IMR-90 (cell line): ENCODE measurements at regions not wholly inside any gene's neighbourhood (a gene's known extent, or its start where the extent isn't known, plus 50 kb on each side); places are given as distances from the start of the nearest gene placed in this dataset.

Experiments
- ATAC-seq: fragments of 200-7000 bp; cut with Tn5 transposase; 2 replicates; pipeline ENCODE4 v1.9.1; 2020; ENCODE audit warnings: low read depth, mild to moderate bottlenecking, moderate library complexity
- BruUV-seq: library from RNA; stranded (reverse); fragments of 400-500 nt; replicated peaks from 2 replicates; lab custom pipeline; 2021; lab: Mats Ljungman, UMichigan
- CTCF ChIA-PET: fragments of 300-600 bp; formaldehyde crosslinking; extraction: SDS; loops from one replicate; lab custom pipeline; 2021; ENCODE audit warnings: antibody characterized with exemption; lab: Yijun Ruan, JAX
- POLR2A ChIA-PET: fragments of 300-600 bp; sonication (Branson Sonifier 250); formaldehyde crosslinking; loops from one replicate; lab custom pipeline; 2022; ENCODE audit warnings: antibody characterized with exemption; ENCODE audit not compliant: unreplicated experiment; lab: Charles Lee
- DNase-seq: peaks from one replicate; pipeline ENCODE4 v3.0.0; 2013
- H2AFZ ChIP-seq: replicated peaks from 2 replicates; pipeline ENCODE3; 2013; ENCODE audit warnings: low read length, mild to moderate bottlenecking; ENCODE audit not compliant: poor library complexity
- H2AK5ac ChIP-seq: 2 replicates; pipeline ENCODE4 v1.6.1; 2013; ENCODE audit warnings: low read depth, low read length, inconsistent platforms
- H2AK9ac ChIP-seq: replicated peaks from 2 replicates; pipeline ENCODE3; 2013; ENCODE audit warnings: mild to moderate bottlenecking, low read depth, low read length, moderate library complexity; ENCODE audit not compliant: poor library complexity
- H2BK120ac ChIP-seq: 2 replicates; pipeline ENCODE4 v1.6.1; 2013; ENCODE audit warnings: low read depth, low read length, inconsistent platforms
- H2BK15ac ChIP-seq: 3 replicates; pipeline ENCODE4 v1.6.1; 2013; ENCODE audit warnings: low read depth, low read length, inconsistent platforms
- H2BK20ac ChIP-seq: 2 replicates; pipeline ENCODE4 v1.6.1; 2013; ENCODE audit warnings: low read depth, mild to moderate bottlenecking, inconsistent platforms, low read length, moderate library complexity
- H2BK5ac ChIP-seq: 2 replicates; pipeline ENCODE4 v1.6.1; 2013; ENCODE audit warnings: mild to moderate bottlenecking, low read depth, low read length, inconsistent platforms; ENCODE audit not compliant: poor library complexity, severe bottlenecking
- H3K14ac ChIP-seq: replicated peaks from 2 replicates; pipeline ENCODE4 v1.6.1; 2013; ENCODE audit warnings: low read depth, low read length, inconsistent platforms
- H3K18ac ChIP-seq: 2 replicates; pipeline ENCODE4 v1.6.1; 2013; ENCODE audit warnings: low read depth, low read length, control low read depth
- H3K23ac ChIP-seq: 2 replicates; pipeline ENCODE4 v1.6.1; 2013; ENCODE audit warnings: low read depth, low read length, inconsistent platforms
- H3K27ac ChIP-seq: 2 replicates; pipeline ENCODE4 v1.5.1; 2013; ENCODE audit warnings: mild to moderate bottlenecking, control low read depth, low read length; ENCODE audit not compliant: insufficient read depth
- H3K27me3 ChIP-seq: 2 replicates; pipeline ENCODE4 v1.6.1; 2013; ENCODE audit warnings: low read length; ENCODE audit not compliant: control insufficient read depth, insufficient read depth
- H3K36me3 ChIP-seq: 2 replicates; pipeline ENCODE4 v1.6.1; 2013; ENCODE audit warnings: low read length, mixed read lengths; ENCODE audit not compliant: control insufficient read depth, insufficient read depth
- H3K4ac ChIP-seq: 2 replicates; pipeline ENCODE4 v1.6.1; 2013; ENCODE audit warnings: low read depth, low read length, inconsistent platforms
- H3K4me1 ChIP-seq: 2 replicates; pipeline ENCODE4 v1.6.1; 2013; ENCODE audit warnings: low read length, mixed read lengths; ENCODE audit not compliant: control insufficient read depth, insufficient read depth
- H3K4me2 ChIP-seq: 2 replicates; pipeline ENCODE4 v1.6.1; 2013; ENCODE audit warnings: low read depth, mild to moderate bottlenecking, control low read depth, low read length, moderate library complexity
- H3K4me3 ChIP-seq: 2 replicates; pipeline ENCODE4 v1.5.1; 2013; ENCODE audit warnings: low read depth, mild to moderate bottlenecking, control low read depth, low read length, moderate library complexity; ENCODE audit not compliant: insufficient read depth
- H3K56ac ChIP-seq: 2 replicates; pipeline ENCODE4 v1.6.1; 2013; ENCODE audit warnings: low read length, inconsistent platforms; ENCODE audit not compliant: insufficient read depth; ENCODE audit errors: extremely low read depth
- H3K79me1 ChIP-seq, 2 experiments: 2 replicates each; pipeline ENCODE4 v1.6.1; 2013; ENCODE audit warnings: low read length in 2 of 2, inconsistent platforms in 1 of 2, low read depth in 1 of 2
- H3K9ac ChIP-seq: 2 replicates; pipeline ENCODE4 v1.6.1; 2013; ENCODE audit warnings: low read depth, low read length, control low read depth
- H3K9me1 ChIP-seq: 2 replicates; pipeline ENCODE4 v1.6.1; 2013; ENCODE audit warnings: low read length, inconsistent platforms; ENCODE audit not compliant: insufficient read depth
- H3K9me3 ChIP-seq: 2 replicates; pipeline ENCODE4 v1.6.1; 2013; ENCODE audit warnings: low read length; ENCODE audit not compliant: control insufficient read depth, insufficient read depth
- H4K20me1 ChIP-seq: 2 replicates; pipeline ENCODE4 v1.6.1; 2013; ENCODE audit warnings: low read length, inconsistent platforms; ENCODE audit not compliant: insufficient read depth
- H4K5ac ChIP-seq: 2 replicates; pipeline ENCODE4 v1.6.1; 2013; ENCODE audit warnings: mild to moderate bottlenecking, low read depth, low read length, control low read depth
- H4K8ac ChIP-seq, 2 experiments: 2 replicates each; pipeline ENCODE4 v1.6.1; 2013; ENCODE audit warnings: low read depth in 2 of 2, low read length in 2 of 2, control low read depth in 1 of 2, inconsistent platforms in 1 of 2
- H4K91ac ChIP-seq: 2 replicates; pipeline ENCODE4 v1.6.1; 2013; ENCODE audit warnings: low read depth, low read length, inconsistent platforms; ENCODE audit not compliant: insufficient read depth
- BHLHE40 ChIP-seq: fragments of 150-350 bp; IDR thresholded peaks from 2 replicates; pipeline ENCODE4 v1.6.1; 2016; ENCODE audit warnings: mild to moderate bottlenecking, low read depth, low read length
- CEBPB ChIP-seq: IDR thresholded peaks from 2 replicates; pipeline ENCODE4 v1.6.1; 2012; ENCODE audit warnings: low read depth, low read length, improper control_type of control experiment
- CHD1 ChIP-seq: IDR thresholded peaks from 2 replicates; pipeline ENCODE4 v1.6.1; 2012; ENCODE audit warnings: low read depth, low read length, improper control_type of control experiment
- CTCF ChIP-seq: conservative IDR thresholded peaks from 2 replicates; pipeline ENCODE4 v1.5.1; 2012; ENCODE audit warnings: mild to moderate bottlenecking, low read depth, low read length, improper control_type of control experiment
- ELK1 ChIP-seq: fragments of 150-350 bp; IDR thresholded peaks from 2 replicates; pipeline ENCODE4 v1.6.1; 2016; ENCODE audit warnings: low read depth, mild to moderate bottlenecking, low read length, moderate library complexity, borderline replicate concordance
- FOS ChIP-seq: fragments of 150-350 bp; IDR thresholded peaks from 2 replicates; pipeline ENCODE4 v1.6.1; 2016; ENCODE audit warnings: low read depth, low read length
- MXI1 ChIP-seq: IDR thresholded peaks from 2 replicates; pipeline ENCODE4 v1.6.1; 2012; ENCODE audit warnings: low read depth, mild to moderate bottlenecking, low read length, moderate library complexity, borderline replicate concordance
- NFE2L2 ChIP-seq: fragments of 150-350 bp; IDR thresholded peaks from 2 replicates; pipeline ENCODE4 v1.6.1; 2016; ENCODE audit warnings: low read depth, mild to moderate bottlenecking, low read length
- RAD21 ChIP-seq: IDR thresholded peaks from 2 replicates; pipeline ENCODE4 v1.6.1; 2012; ENCODE audit warnings: low read length, improper control_type of control experiment
- RFX5 ChIP-seq: IDR thresholded peaks from 2 replicates; pipeline ENCODE4 v1.8.0; 2012; ENCODE audit warnings: low read depth, mild to moderate bottlenecking, low read length, moderate library complexity
- USF2 ChIP-seq: fragments of 150-350 bp; IDR thresholded peaks from 2 replicates; pipeline ENCODE4 v1.6.1; 2017; ENCODE audit warnings: mild to moderate bottlenecking, antibody characterized with exemption, low read length, low read depth
- WGBS, 2 experiments: methylation state at CpG; one replicate each; pipeline versions ENCODE4 v1.1.5 to v1.1.7; 2013; ENCODE audit warnings: missing lambda C conversion rate in 2 of 2; ENCODE audit not compliant: insufficient read length in 1 of 2; ENCODE audit errors: extremely low coverage in 2 of 2; 5-methylcytosine and 5-hydroxymethylcytosine counted together
- dilution Hi-C: fragments of 300-500 bp; cut with HindIII; formaldehyde crosslinking; loops from one replicate; pipeline ENCODE4 v1.14.3; 2018; ENCODE audit warnings: low sequenced_read_pairs; ENCODE audit not compliant: unreplicated experiment
- in situ Hi-C: fragments of 300-500 bp; cut with MboI; formaldehyde crosslinking; loops from 3 replicates; pipeline ENCODE4 v1.14.3; 2019; ENCODE audit warnings: low sequenced_read_pairs, inconsistent platforms, mixed read lengths
- intact Hi-C: fragments of 100-400 bp; cut with micrococcal nuclease; formaldehyde crosslinking; loops from 2 replicates; pipeline ENCODE4 v1.10.0; 2022

GRCh38 chrX:125641405-125641804 is 321.7 kb downstream of the TEX13C start:
- in situ Hi-C loops: no loop called here
- Histone ChIP-seq H3K14ac (no peak overlapping the region), H4K5ac (no peak overlapping the region), H3K9me3 (peaks cover 3% of the 10 kb centered on the region; the same call in 1 of the 2 replicates), H3K4me2 (no peak overlapping the region), H2BK20ac (no peak overlapping the region), H4K8ac (no peak overlapping the region), H3K4me3 (no peak overlapping the region), H3K79me1 (no peaks in the 10 kb centered on the region), H4K91ac (no peak overlapping the region), H3K4me1 (no peaks in the 10 kb centered on the region), H3K27ac (no peak overlapping the region), H3K36me3 (no peaks in the 10 kb centered on the region), H3K18ac (no peak overlapping the region), H3K27me3 (no peaks in the 10 kb centered on the region), H2BK120ac (no peak overlapping the region), H3K9me1 (no peaks in the 10 kb centered on the region), H3K9ac (no peak overlapping the region), H3K23ac (no peak overlapping the region), H3K56ac (no peak overlapping the region), H2AK5ac (no peak overlapping the region), H2AFZ (no peak overlapping the region), H3K4ac (no peak overlapping the region), H4K20me1 (no peaks in the 10 kb centered on the region), H2BK5ac (no peak overlapping the region), H2BK15ac (no peak overlapping the region), H2AK9ac (no peak overlapping the region)
- ChIA-PET POLR2A (no interaction called here), CTCF (no interaction called here)
- intact Hi-C loops: no loop called here
- no peak for TF ChIP-seq RAD21
- TF ChIP-seq NFE2L2: no peak
- TF ChIP-seq ELK1: no peak
- TF ChIP-seq MXI1: no peak
- no peak for TF ChIP-seq USF2
- no peak for TF ChIP-seq CEBPB
- TF ChIP-seq RFX5: no peak
- no peak for TF ChIP-seq BHLHE40
- no peak for TF ChIP-seq CTCF
- TF ChIP-seq FOS: no peak
- TF ChIP-seq CHD1: no peak
- no peak for ATAC-seq
- no peak for DNase-seq
- no TSS peak for BruUV-seq
- dilution Hi-C loops: no loop called here
- no CpG with 5 or more reads among the region's 1 CpG for WGBS, 2 experiments
